ENCODE measurements at regions not wholly inside any gene's neighbourhood (a gene's known extent, or its start where the extent isn't known, plus 50 kb on each side); places are given as distances from the start of the nearest gene placed in this dataset.
"Not testable (repeated sequence)": the region's sequence is repeated elsewhere in the genome, so short reads cannot be mapped to it uniquely, and the experiment has no call there.

- DNase-seq, result no peak
Measured at GRCh38 chr22:44628835-44629234, 73.2 kb upstream of the PRR5 start.

DNA sequence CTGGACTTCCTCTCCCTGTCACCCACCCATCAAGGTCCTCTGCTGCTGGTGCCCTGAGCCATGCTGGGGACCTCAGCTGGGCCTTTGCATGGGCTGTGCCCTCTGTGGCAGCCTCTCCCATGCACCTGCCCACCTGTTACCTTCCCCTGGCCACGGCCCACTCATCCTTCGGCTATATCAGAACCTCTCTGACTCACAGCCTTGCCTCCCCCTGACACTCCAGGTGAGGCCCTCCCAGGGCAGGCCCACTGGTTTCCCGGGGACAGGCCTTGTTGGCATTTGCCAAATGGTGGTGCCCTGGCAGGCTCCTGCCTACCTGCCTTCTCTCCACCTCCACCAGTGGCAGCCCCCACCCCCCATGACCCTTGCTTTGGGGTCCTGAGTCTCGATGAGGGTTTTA, 73.7 kb upstream of the PRR5 start:
- DNase-seq, result no peak

GRCh38 chr22:44627521-44628139, 74.4 kb upstream of the PRR5 start:
- DNase-seq, result no peak

DNA sequence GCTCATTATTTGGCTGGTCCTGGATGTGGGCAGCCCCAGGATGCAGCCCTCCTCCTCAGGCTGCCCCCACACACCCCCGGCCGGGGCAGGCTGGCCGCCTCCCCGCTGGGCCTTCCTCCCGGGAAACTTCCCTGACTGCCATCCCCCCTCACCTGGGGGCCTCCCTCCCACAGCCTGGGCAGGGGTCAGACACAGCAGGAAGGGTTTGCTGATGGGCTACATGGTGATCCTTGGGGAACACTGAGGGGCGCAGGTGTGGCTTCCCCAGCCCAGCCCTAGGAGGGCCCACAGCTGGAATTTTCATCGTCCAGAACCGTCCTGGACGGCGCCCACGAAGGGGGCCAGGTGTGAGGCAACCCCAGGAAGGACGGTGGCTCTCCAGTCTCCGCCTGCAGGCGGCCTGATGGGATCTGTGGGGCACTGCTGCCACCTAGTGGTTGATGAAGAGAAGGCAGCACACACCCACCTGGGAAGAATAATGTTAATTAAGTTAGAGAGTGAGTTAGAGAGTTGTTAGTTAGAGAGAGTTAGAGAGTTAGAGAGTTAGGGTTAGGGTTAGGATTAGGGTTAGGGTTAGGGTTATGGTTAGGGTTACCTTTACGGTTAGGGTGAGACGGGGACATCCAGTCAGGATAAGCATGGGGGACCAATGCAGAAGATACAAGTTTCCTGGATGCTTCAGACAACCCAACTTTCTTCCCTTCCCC, 75.9 kb upstream of the PRR5 start:
- DNase-seq, result peak; percentile 15

DNA sequence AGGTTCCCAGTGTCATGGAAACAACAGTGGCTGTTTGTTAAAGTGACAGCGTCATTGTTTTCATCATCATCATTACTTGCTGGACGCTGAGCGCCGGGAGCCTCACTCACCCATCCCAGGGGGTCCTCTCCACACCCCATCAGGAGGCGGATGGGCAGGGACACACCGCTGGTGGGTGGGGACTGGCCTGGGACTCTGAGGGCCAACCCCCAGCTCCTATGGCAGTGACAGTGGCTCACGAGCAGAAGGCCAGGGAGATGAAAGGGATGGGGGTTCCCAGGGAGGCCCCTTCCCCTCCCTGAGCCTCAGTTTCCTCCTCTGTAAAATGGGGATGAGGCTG, 76.6 kb upstream of the PRR5 start:
- no peak for DNase-seq

DNA sequence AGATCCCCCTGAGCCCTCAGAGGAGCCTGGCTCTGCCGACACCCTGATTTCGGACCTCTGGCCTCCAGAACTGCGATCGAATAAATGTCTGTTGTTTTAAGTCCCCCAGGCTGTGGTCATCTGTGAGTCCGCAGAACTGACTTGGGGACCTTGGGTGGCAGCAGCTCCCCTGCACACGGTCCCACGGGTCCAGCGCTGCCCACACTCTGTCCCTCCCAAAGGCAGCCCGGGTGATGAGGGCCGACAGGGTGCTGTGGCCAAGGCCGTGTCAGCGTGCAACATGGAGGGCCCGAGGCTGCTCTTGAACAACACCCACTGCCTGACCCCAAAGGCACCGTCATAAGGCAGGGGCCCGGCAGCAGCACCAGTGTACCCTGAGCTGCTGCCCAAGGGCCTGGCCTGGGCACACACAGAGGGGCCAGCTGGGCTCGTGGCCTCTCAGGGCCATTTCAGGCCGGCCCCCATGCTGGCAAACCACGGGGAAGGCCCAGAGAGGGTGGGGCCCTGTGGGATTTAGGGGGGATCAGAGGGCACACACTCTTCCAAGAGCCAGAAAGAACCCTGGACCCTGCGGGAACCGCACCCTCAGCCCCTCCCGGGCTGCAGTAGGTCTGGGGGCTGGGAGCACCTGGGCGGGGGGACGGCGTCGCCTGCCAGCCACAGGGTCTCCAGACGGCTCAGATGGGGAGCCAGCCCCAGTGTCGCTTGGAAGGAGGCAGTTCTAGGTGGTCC, 77.1 kb upstream of the PRR5 start:
- DNase-seq, result no peak

DNA sequence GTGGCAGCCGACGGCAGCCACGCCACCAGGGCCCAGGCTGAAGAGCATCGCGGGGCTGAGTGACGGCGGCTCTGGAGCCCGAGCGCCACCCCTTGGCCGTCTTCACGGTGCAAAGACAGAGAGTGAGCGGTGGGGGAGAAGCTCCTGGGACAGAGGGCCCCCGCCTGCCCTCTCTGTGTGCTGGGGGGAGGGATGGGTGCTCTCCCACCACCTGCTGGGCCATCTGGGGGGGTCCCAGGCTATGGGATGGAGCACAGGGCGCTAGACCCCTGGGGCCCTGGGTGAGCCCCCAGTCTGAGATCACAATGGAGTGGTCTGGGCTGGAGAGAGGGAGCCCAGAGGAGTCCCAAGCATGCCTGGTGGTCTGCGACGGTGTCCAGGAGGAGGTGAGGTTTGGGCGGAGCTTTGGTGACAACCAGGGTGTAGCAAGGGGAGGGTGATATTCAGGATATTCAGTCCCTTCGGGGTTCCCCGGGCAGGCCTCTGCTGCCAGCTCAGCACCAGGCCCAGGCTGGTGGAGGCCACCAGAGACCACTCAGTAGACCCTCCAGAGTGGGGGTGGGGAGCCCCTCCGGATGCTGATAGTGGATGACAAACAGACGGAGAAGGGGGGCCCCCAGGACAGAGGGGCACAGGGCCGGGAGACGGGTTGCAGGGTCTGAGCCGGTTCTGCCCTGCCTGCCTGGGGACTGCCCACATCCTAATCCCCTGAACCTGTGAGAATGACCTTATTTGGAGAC, 78.1 kb upstream of the PRR5 start:
- no peak for DNase-seq

DNA sequence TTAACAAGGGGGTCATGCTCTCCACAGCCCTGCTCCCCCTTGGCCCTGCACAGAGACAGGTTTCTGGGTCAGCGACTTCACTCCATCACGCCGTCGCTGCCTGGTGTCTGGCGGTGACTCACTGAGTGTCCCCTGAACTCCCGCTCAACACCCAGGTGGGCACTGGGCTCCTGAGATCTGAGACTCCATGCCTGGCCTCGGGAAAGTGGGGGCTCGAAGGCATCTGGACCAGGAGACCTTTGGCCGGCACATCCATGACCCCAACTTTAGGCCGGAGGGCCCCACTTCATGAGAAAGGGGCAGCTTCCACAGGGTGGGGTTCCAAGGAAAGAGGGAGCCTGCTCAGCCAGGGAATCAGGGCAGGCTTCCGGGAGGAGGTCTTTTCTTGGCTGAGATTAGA, 79.3 kb upstream of the PRR5 start:
- DNase-seq, result no peak

DNA sequence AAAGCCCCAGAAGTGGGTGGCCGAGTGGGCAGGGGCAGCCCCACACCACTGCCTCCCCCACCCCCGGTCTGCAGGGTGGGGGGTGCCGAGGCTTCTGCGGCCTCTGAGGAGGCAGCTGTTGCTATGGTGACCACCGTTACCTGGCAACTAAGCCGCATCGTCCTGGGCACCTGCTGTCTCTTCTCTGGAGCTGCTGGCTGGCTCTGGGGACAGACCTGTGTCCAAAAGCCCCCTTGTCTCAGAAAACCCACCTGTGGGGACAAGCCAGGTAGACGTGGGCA, 79.9 kb upstream of the PRR5 start:
- DNase-seq, result no peak

- no peak for DNase-seq
Measured at GRCh38 chr22:44621401-44622146, 80.4 kb upstream of the PRR5 start.

DNA sequence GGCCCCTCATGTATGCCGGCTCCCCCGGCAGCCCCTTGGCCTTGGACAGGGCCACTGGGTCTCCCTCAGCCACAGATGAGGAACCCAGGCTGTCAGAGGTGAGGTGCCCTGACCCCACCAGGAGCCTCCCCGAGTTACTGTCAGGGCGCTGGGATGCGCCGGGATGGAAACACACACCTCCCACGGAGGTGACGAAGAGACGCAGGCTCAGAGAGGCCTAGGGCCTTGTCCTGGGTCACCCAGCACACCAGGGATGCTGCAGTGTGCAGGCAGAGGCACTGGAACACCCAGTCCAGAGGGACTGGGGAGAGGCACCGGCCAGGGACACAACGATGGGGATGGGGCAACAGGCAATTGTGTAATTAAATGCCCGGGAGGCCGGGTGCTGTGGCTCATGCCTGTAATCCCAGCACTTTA, 81.2 kb upstream of the PRR5 start:
- no peak for DNase-seq

- DNase-seq, result peak; percentile 30
Measured at GRCh38 chr22:44620129-44620840, 81.7 kb upstream of the PRR5 start.

- not testable (repeated sequence) for DNase-seq
Measured at GRCh38 chr22:44619560-44620128, 82.4 kb upstream of the PRR5 start.

GRCh38 chr22:44618910-44619309, 83.1 kb upstream of the PRR5 start:
- DNase-seq, result not testable (repeated sequence)

DNA sequence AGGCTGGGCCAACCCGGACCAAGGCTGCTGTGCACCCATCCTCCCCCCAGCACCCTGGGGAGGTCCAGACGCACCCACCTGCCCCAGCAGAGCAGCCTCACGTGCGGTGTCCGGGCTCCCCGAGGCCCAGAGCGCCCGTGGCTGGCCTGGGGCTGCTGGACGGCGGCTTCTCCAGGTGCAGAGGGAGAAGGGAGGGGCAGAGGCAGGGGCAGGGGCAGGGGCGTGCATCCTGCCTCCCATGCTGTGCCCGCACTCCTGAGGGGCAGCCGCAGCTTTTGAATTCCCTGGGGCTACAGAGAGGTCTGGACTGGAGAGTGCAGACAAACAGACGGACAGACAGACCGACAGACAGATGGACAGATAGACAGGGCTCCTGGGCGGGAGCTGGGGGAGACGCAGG, 83.6 kb upstream of the PRR5 start:
- no peak for DNase-seq

GRCh38 chr22:44617828-44618227, 84.2 kb upstream of the PRR5 start:
- no peak for DNase-seq

- DNase-seq, result no peak
Measured at GRCh38 chr22:44616882-44617655, 84.9 kb upstream of the PRR5 start.

- DNase-seq, result no peak
Measured at GRCh38 chr22:44616461-44616860, 85.5 kb upstream of the PRR5 start.

GRCh38 chr22:44615602-44616180, 86.3 kb upstream of the PRR5 start:
- no peak for DNase-seq

DNA sequence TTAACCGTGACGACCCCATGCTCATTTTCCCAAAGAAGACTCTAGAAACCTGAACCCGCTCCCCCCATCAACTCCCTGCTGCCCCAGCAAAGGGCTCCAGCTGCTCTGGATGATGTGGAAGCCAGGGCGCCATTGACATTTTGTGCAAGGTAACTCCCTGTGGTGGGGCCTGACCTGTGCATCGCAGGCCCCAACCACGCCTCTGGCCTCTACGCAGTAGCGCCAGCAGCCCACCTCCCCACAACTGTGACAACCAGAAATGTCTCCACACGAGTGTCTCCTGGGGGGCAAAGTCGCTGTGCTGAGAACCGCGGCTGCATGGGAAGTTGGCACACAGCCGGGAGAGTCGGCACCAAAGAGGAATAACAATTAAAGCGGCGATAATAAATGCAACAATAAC, 86.9 kb upstream of the PRR5 start:
- no peak for DNase-seq

- no peak for DNase-seq
Measured at GRCh38 chr22:44613196-44613595, 88.8 kb upstream of the PRR5 start.
